Neural cell (in vitro differentiated cells): ENCODE measurements at regions not wholly inside any gene's neighbourhood (a gene's known extent, or its start where the extent isn't known, plus 50 kb on each side); places are given as distances from the start of the nearest gene placed in this dataset.

Experiments
- H2AFZ ChIP-seq: fragments of 200-600, 300-800 bp; sonication (generic), shearing (Covaris generic); 2 replicates; pipeline ENCODE4 v1.6.0; 2014; ENCODE audit warnings: low read depth, mild to moderate bottlenecking, antibody characterized with exemption, low read length, moderate library complexity
- H3F3A ChIP-seq: fragments of 200-600 bp; shearing (Covaris generic); 2 replicates; pipeline ENCODE4 v1.6.1; 2016; ENCODE audit warnings: mild to moderate bottlenecking, moderate library complexity, mixed read lengths, antibody characterized with exemption, low read length; ENCODE audit not compliant: insufficient read depth, poor library complexity, severe bottlenecking
- H3K27ac ChIP-seq: fragments of 200-600, 300-800 bp; sonication (generic), shearing (Covaris generic); 2 replicates; pipeline ENCODE4 v1.5.1; 2014; ENCODE audit warnings: mild to moderate bottlenecking, low read length, moderate library complexity
- H3K27me3 ChIP-seq: fragments of 300-800, 200-600 bp; sonication (generic), shearing (Covaris generic); 2 replicates; pipeline ENCODE4 v1.6.0; 2014; ENCODE audit warnings: mild to moderate bottlenecking, low read depth, low read length, moderate library complexity; ENCODE audit not compliant: insufficient read depth
- H3K36me3 ChIP-seq: fragments of 300-800, 200-600 bp; sonication (generic), shearing (Covaris generic); 2 replicates; pipeline ENCODE4 v1.5.1; 2014; ENCODE audit warnings: mild to moderate bottlenecking, antibody characterized with exemption, low read length, moderate library complexity; ENCODE audit not compliant: insufficient read depth
- H3K4me2 ChIP-seq: fragments of 300-800, 200-600 bp; sonication (generic), shearing (Covaris generic); 2 replicates; pipeline ENCODE4 v1.6.0; 2014; ENCODE audit warnings: mild to moderate bottlenecking, low read length
- H3K4me3 ChIP-seq: fragments of 300-800, 200-600 bp; sonication (generic), shearing (Covaris generic); 2 replicates; pipeline ENCODE4 v1.5.1; 2014; ENCODE audit warnings: mild to moderate bottlenecking, low read length, moderate library complexity
- H3K79me2 ChIP-seq: fragments of 200-600 bp; shearing (Covaris generic); replicated peaks from 2 replicates; pipeline ENCODE4 v1.6.0; 2014; ENCODE audit warnings: mild to moderate bottlenecking, low read length, moderate library complexity; ENCODE audit not compliant: insufficient read depth
- H3K9ac ChIP-seq: fragments of 300-800, 200-600 bp; sonication (generic), shearing (Covaris generic); 2 replicates; pipeline ENCODE4 v1.6.1; 2016; ENCODE audit warnings: mild to moderate bottlenecking, low read length, mixed read lengths
- H3K9me2 ChIP-seq: fragments of 200-600 bp; shearing (Covaris generic); 2 replicates; pipeline ENCODE4 v1.6.1; 2016; ENCODE audit warnings: mild to moderate bottlenecking, low read length, mixed read lengths; ENCODE audit not compliant: insufficient read depth
- H3K9me3 ChIP-seq: fragments of 200-600, 300-800 bp; sonication (generic), shearing (Covaris generic); 2 replicates; pipeline ENCODE4 v1.6.1; 2016; ENCODE audit warnings: mild to moderate bottlenecking, mixed run types, low read length, moderate library complexity, mixed read lengths
- H4K20me1 ChIP-seq: fragments of 200-600 bp; shearing (Covaris generic); 2 replicates; pipeline ENCODE4 v1.6.1; 2016; ENCODE audit warnings: mild to moderate bottlenecking, mixed run types; ENCODE audit not compliant: insufficient read depth
- EP300 ChIP-seq: fragments of 450-650 bp; conservative IDR thresholded peaks from 2 replicates; pipeline ENCODE4 v1.6.1; 2014; ENCODE audit warnings: antibody characterized with exemption, mild to moderate bottlenecking, moderate library complexity; ENCODE audit not compliant: poor library complexity, severe bottlenecking
- EZH2 ChIP-seq: fragments of 200-600, 300-800 bp; shearing (Covaris generic), sonication (generic); IDR thresholded peaks from 2 replicates; pipeline ENCODE4 v1.6.1; 2014; ENCODE audit warnings: antibody characterized with exemption, low read length, borderline replicate concordance, mild to moderate bottlenecking; ENCODE audit not compliant: insufficient read depth, poor library complexity, severe bottlenecking
- MXI1 ChIP-seq: fragments of 450-650 bp; conservative IDR thresholded peaks from 2 replicates; pipeline ENCODE4 v1.6.1; 2014; ENCODE audit warnings: antibody characterized with exemption, mild to moderate bottlenecking; ENCODE audit not compliant: poor library complexity, severe bottlenecking
- POLR2AphosphoS5 ChIP-seq: IDR thresholded peaks from 2 replicates; pipeline ENCODE4 v1.6.1; 2012
- RAD21 ChIP-seq: fragments of 450-650 bp; conservative IDR thresholded peaks from 2 replicates; pipeline ENCODE4 v1.6.1; 2014; ENCODE audit warnings: antibody characterized with exemption, mild to moderate bottlenecking, moderate library complexity
- SMC3 ChIP-seq: fragments of 450-650 bp; conservative IDR thresholded peaks from 2 replicates; pipeline ENCODE4 v1.6.1; 2014; ENCODE audit warnings: antibody characterized with exemption, mild to moderate bottlenecking, moderate library complexity; ENCODE audit not compliant: poor library complexity
- TAF1 ChIP-seq: IDR thresholded peaks from 2 replicates; pipeline ENCODE4 v1.6.1; 2012; ENCODE audit warnings: low read depth
- TF ChIP-seq, protein P1 (sequence below): IDR thresholded peaks from 2 replicates; pipeline ENCODE4 v1.6.1; 2012; ENCODE audit warnings: borderline replicate concordance
- TF ChIP-seq, protein P2 (sequence below): fragments of 450-650 bp; IDR thresholded peaks from 2 replicates; pipeline ENCODE4 v1.5.1; 2014; ENCODE audit warnings: antibody characterized with exemption, mild to moderate bottlenecking, moderate library complexity; ENCODE audit not compliant: poor library complexity, severe bottlenecking

DNA sequence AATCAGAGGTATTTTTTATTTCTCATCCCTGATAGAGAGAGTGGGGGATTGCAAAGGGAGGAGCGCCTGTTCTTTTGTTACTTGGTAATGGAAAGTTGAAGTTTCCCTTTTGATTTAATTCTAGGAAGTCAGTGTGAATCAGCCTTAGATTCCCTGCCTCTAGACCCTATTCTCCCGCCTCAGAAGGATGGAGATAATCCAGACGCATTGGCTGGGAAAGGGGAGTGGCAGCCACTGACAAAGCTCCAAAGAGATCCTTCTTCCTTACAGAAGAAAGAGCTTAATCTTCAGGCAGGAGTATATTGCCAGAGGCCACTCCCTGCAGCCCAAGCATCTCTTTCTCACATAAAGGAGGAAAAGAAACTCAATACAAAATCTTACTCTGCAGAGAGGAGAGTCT is 122.3 kb upstream of the GALNT17 start:
- no peaks in the 10 kb centered on the region for H3K27me3 ChIP-seq
- no peak overlapping the region for H3K27ac ChIP-seq
- no peaks in the 10 kb centered on the region for H3K9me3 ChIP-seq
- no peak overlapping the region for H3K9ac ChIP-seq
- no peaks in the 10 kb centered on the region for H3K79me2 ChIP-seq
- no peak overlapping the region for H2AFZ ChIP-seq
- no peaks in the 10 kb centered on the region for H4K20me1 ChIP-seq
- H3K4me2 ChIP-seq, result no peak overlapping the region
- H3K4me3 ChIP-seq, result no peak overlapping the region
- no peak for TF ChIP-seq RAD21
- TF ChIP-seq POLR2AphosphoS5, result no peak
- TF ChIP-seq MXI1, result no peak
- TF ChIP-seq, protein P1, sequence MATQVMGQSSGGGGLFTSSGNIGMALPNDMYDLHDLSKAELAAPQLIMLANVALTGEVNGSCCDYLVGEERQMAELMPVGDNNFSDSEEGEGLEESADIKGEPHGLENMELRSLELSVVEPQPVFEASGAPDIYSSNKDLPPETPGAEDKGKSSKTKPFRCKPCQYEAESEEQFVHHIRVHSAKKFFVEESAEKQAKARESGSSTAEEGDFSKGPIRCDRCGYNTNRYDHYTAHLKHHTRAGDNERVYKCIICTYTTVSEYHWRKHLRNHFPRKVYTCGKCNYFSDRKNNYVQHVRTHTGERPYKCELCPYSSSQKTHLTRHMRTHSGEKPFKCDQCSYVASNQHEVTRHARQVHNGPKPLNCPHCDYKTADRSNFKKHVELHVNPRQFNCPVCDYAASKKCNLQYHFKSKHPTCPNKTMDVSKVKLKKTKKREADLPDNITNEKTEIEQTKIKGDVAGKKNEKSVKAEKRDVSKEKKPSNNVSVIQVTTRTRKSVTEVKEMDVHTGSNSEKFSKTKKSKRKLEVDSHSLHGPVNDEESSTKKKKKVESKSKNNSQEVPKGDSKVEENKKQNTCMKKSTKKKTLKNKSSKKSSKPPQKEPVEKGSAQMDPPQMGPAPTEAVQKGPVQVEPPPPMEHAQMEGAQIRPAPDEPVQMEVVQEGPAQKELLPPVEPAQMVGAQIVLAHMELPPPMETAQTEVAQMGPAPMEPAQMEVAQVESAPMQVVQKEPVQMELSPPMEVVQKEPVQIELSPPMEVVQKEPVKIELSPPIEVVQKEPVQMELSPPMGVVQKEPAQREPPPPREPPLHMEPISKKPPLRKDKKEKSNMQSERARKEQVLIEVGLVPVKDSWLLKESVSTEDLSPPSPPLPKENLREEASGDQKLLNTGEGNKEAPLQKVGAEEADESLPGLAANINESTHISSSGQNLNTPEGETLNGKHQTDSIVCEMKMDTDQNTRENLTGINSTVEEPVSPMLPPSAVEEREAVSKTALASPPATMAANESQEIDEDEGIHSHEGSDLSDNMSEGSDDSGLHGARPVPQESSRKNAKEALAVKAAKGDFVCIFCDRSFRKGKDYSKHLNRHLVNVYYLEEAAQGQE, result no peak
- no peak for TF ChIP-seq EP300
- TF ChIP-seq, protein P2, sequence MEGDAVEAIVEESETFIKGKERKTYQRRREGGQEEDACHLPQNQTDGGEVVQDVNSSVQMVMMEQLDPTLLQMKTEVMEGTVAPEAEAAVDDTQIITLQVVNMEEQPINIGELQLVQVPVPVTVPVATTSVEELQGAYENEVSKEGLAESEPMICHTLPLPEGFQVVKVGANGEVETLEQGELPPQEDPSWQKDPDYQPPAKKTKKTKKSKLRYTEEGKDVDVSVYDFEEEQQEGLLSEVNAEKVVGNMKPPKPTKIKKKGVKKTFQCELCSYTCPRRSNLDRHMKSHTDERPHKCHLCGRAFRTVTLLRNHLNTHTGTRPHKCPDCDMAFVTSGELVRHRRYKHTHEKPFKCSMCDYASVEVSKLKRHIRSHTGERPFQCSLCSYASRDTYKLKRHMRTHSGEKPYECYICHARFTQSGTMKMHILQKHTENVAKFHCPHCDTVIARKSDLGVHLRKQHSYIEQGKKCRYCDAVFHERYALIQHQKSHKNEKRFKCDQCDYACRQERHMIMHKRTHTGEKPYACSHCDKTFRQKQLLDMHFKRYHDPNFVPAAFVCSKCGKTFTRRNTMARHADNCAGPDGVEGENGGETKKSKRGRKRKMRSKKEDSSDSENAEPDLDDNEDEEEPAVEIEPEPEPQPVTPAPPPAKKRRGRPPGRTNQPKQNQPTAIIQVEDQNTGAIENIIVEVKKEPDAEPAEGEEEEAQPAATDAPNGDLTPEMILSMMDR, result no peak
- TF ChIP-seq EZH2, result no peak
- TF ChIP-seq TAF1, result no peak
- no peak for TF ChIP-seq SMC3
- H3K9me2 ChIP-seq, result no peaks in the 10 kb centered on the region
- H3F3A ChIP-seq, result no peaks in the 10 kb centered on the region
- no peaks in the 10 kb centered on the region for H3K36me3 ChIP-seq

DNA sequence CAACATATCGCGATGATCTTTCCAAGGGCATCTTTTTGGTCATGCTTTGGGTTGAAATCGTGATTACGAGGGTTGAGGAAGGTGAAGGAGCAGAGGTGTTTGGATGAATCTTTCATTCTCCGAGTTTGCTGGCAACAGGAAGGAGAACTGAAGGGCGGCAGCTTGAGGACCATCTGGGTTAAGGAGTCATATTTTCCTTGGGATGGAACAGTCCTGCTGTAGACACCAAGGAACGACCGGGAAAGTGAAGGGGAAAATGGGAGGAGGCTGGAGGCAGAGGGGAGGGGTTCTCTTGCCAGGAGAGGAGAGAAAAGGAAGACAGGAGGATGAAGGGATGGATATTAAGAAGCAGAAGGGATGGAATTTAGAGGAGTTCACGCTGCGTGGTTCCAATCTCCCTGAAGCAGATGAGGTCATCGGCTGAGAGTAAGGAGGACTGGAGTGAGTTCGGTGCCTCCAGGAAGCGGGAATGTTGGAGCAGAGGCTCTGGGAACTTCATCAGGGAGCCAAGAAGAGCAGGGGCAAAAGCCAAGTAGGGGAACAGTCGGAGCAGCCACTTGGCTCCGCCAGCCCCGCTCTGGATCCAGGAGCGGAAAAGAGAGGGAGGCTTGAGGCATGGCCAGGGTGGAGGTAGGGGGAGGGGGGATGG is 116.6 kb upstream of the GALNT17 start:
- Histone ChIP-seq H3K27me3 (no peaks in the 10 kb centered on the region), H3K4me3 (no peak overlapping the region), H2AFZ (no peak overlapping the region), H3K4me2 (no peak overlapping the region), H3F3A (no peaks in the 10 kb centered on the region), H3K9me3 (no peaks in the 10 kb centered on the region), H3K36me3 (no peaks in the 10 kb centered on the region), H4K20me1 (no peaks in the 10 kb centered on the region), H3K9ac (no peak overlapping the region), H3K27ac (no peak overlapping the region), H3K9me2 (no peaks in the 10 kb centered on the region), H3K79me2 (no peaks in the 10 kb centered on the region)
- TF ChIP-seq RAD21, result no peak
- no peak for TF ChIP-seq POLR2AphosphoS5
- TF ChIP-seq TAF1, result no peak
- TF ChIP-seq MXI1, result no peak
- no peak for TF ChIP-seq EZH2
- no peak for TF ChIP-seq SMC3
- TF ChIP-seq, protein P1, result no peak
- no peak for TF ChIP-seq EP300
- TF ChIP-seq, protein P2, result no peak
